Skin of body (tissue), 1 donor: ENCODE measurements at regions not wholly inside any gene's neighbourhood (a gene's known extent, or its start where the extent isn't known, plus 50 kb on each side); places are given as distances from the start of the nearest gene placed in this dataset.

Source experiments
- DNase-seq: peaks from one replicate; lab custom pipeline; 2025; lab: John Stamatoyannopoulos, UW

- no peak for DNase-seq
These were observed 51.9 kb upstream of the GNB4 start for GRCh38 chr3:179503152-179503551.

GRCh38 chr3:179503640-179504039 is 52.4 kb upstream of the GNB4 start:
- DNase-seq = no peak

- DNase-seq = no peak
These were observed 53.1 kb upstream of the GNB4 start for GRCh38 chr3:179504371-179504770.

- no peak for DNase-seq
These were observed 54.3 kb upstream of the GNB4 start for GRCh38 chr3:179505534-179505933.

- DNase-seq = no peak
These were observed 55.5 kb upstream of the GNB4 start for GRCh38 chr3:179506792-179507191.

GRCh38 chr3:179509701-179510100 is 53.0 kb upstream of the ACTL6A start:
- DNase-seq = no peak

- DNase-seq = peak; percentile 70
These were observed 52.2 kb upstream of the ACTL6A start for GRCh38 chr3:179510496-179510895.

- peak; percentile 53 for DNase-seq
These were observed 50.3 kb upstream of the ACTL6A start for GRCh38 chr3:179512378-179512777.
